Central memory CD8-positive, alpha-beta T cell (primary cell): ENCODE measurements at regions not wholly inside any gene's neighbourhood (a gene's known extent, or its start where the extent isn't known, plus 50 kb on each side); places are given as distances from the start of the nearest gene placed in this dataset.

Source experiments
- ATAC-seq: fragments of 150-1000 bp; cut with Tn5 transposase; replicated peaks from 2 replicates; pipeline ENCODE4 v1.10.0; 2022; ENCODE audit warnings: mild to moderate bottlenecking, moderate FRiP score, moderate number of reproducible peaks; ENCODE audit not compliant: poor library complexity, severe bottlenecking; ENCODE audit errors: extremely low read depth
- DNase-seq, 2 donors: peaks; one replicate each; pipeline ENCODE4 v3.0.0; 2021; ENCODE audit warnings: low spot score in 2 of 2
- H3K27ac Mint-ChIP-seq: one replicate; pipeline ENCODE4 v1.8.0; 2022; ENCODE audit warnings: low read depth, mild to moderate bottlenecking, moderate library complexity, mixed read lengths
- H3K27me3 Mint-ChIP-seq: one replicate; pipeline ENCODE4 v1.8.0; 2022; ENCODE audit warnings: mixed read lengths
- H3K36me3 Mint-ChIP-seq: one replicate; pipeline ENCODE4 v1.8.0; 2022; ENCODE audit warnings: mild to moderate bottlenecking, moderate library complexity, mixed read lengths; ENCODE audit not compliant: insufficient read depth
- H3K4me1 Mint-ChIP-seq: one replicate; pipeline ENCODE4 v1.8.0; 2022; ENCODE audit warnings: mixed read lengths
- H3K4me3 Mint-ChIP-seq: one replicate; pipeline ENCODE4 v1.8.0; 2022; ENCODE audit warnings: mild to moderate bottlenecking, moderate library complexity, mixed read lengths
- H3K9me3 Mint-ChIP-seq: one replicate; pipeline ENCODE4 v1.8.0; 2022; ENCODE audit warnings: mixed read lengths

GRCh38 chr22:48779661-48780596 is 1047.7 kb downstream of the BRD1 start:
- no peak overlapping the region for H3K4me3 Mint-ChIP-seq
- no peak overlapping the region for H3K27ac Mint-ChIP-seq
- peaks cover 17% of the 10 kb centered on the region for H3K27me3 Mint-ChIP-seq
- DNase-seq (no peak), ATAC-seq (no peak)
- peaks cover 2% of the 10 kb centered on the region for H3K36me3 Mint-ChIP-seq
- peaks cover 6% of the 10 kb centered on the region for H3K9me3 Mint-ChIP-seq
- H3K4me1 Mint-ChIP-seq = no peaks in the 10 kb centered on the region

GRCh38 chr22:48779211-48779643 is 1048.4 kb downstream of the BRD1 start:
- no peak for ATAC-seq
- Mint-ChIP-seq H3K4me3 (no peak overlapping the region), H3K27me3 (peaks cover 18% of the 10 kb centered on the region)

DNA sequence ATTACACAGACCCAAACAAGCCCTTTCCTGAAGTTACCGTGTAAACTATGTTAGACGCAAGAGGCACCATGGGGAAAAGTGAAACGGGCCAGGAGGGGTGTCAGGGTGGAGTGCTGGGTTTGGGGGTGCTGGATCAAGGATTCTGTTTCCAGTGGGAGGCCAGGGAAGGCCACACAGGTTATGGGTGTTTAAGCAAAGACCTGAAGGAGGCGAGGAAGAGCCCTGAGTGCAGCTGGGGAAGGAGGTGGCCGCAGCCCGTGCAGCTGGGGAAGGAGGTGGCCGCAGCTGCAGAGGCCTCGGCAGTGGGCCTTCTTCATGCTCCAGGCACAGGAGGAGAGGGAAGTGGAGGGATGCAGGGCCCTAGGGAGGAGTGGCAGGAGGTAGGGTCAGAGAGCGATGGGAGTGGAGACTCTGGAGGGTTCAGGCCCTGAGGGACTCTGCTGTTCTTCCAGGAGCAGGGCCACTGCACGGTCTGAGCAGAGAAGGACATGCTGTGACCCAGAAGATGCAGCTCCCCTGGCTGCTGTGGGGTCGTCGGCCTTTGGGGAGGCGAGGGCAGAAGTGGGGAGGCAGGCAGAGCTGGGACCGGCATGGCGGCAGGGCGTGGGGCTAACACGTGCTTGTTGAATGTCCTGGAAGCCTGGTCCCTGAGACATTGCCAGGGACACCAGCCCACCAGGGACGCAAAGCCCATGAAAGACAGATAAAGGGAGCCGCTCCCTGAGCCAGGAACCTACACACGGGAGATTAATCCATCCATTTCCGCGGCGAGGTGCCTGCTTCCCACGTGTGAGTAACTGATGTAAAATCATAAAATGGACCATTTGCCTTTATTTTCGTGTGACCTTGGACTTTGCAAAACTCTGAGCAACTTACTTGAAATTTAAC is 1049.1 kb downstream of the BRD1 start:
- Mint-ChIP-seq H3K9me3 (peaks cover 6% of the 10 kb centered on the region), H3K27me3 (peaks cover 25% of the 10 kb centered on the region), H3K4me3 (no peak overlapping the region), H3K36me3 (peaks cover 2% of the 10 kb centered on the region), H3K4me1 (no peaks in the 10 kb centered on the region), H3K27ac (no peak overlapping the region)
- ATAC-seq (no peak), DNase-seq (no peak)

More at GRCh38 chr22:48779211-48779643, 1048.4 kb downstream of the BRD1 start:
- DNase-seq = no peak
- no peaks in the 10 kb centered on the region for H3K4me1 Mint-ChIP-seq
- peaks cover 6% of the 10 kb centered on the region for H3K9me3 Mint-ChIP-seq
- H3K27ac Mint-ChIP-seq = no peak overlapping the region
- peaks cover 2% of the 10 kb centered on the region for H3K36me3 Mint-ChIP-seq

- no peak for ATAC-seq
- Mint-ChIP-seq H3K4me3 (no peak overlapping the region), H3K27me3 (peaks cover 17% of the 10 kb centered on the region)
Observed at GRCh38 chr22:48772286-48772907, 1055.3 kb downstream of the BRD1 start.

DNA sequence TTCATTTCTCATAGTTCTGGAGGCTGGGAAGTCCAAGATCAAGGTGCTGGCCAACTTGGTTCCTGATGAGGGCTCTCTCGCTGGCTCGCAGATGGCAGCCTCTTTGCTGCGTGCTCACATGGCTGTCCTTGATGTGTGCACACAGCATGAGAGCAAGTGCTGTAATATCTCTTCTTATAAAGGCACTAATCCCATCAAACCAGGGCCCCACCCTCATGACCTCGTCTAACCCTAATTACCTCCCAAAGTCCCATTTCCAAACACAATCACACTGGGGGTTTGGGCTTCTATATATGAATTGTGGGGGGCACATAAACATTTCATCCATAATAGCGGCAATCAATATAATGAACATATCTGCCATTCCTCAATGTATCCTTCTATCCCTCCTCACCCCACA is 1062.1 kb downstream of the BRD1 start:
- DNase-seq = no peak
- Mint-ChIP-seq H3K9me3 (peaks cover 9% of the 10 kb centered on the region), H3K27ac (no peak overlapping the region), H3K27me3 (peaks cover 16% of the 10 kb centered on the region), H3K4me3 (no peak overlapping the region), H3K4me1 (no peaks in the 10 kb centered on the region), H3K36me3 (peaks cover 2% of the 10 kb centered on the region)
- ATAC-seq = no peak

More at GRCh38 chr22:48772286-48772907, 1055.3 kb downstream of the BRD1 start:
- DNase-seq = no peak
- Mint-ChIP-seq H3K4me1 (no peaks in the 10 kb centered on the region), H3K36me3 (peaks cover 2% of the 10 kb centered on the region), H3K9me3 (peaks cover 11% of the 10 kb centered on the region), H3K27ac (no peak overlapping the region)

GRCh38 chr22:48761546-48761945 is 1066.1 kb downstream of the BRD1 start:
- no peak for ATAC-seq
- H3K4me3 Mint-ChIP-seq = no peak overlapping the region
- peaks cover 2% of the 10 kb centered on the region for H3K36me3 Mint-ChIP-seq
- no peaks in the 10 kb centered on the region for H3K4me1 Mint-ChIP-seq
- H3K9me3 Mint-ChIP-seq = peaks cover 4% of the 10 kb centered on the region
- DNase-seq = peak; percentile 1 to 2
- no peak overlapping the region for H3K27ac Mint-ChIP-seq
- peaks cover 29% of the 10 kb centered on the region for H3K27me3 Mint-ChIP-seq

- H3K27ac Mint-ChIP-seq = no peak overlapping the region
- no peaks in the 10 kb centered on the region for H3K4me1 Mint-ChIP-seq
- no peak for ATAC-seq
- H3K9me3 Mint-ChIP-seq = peaks cover 2% of the 10 kb centered on the region
- no peak overlapping the region for H3K4me3 Mint-ChIP-seq
- H3K27me3 Mint-ChIP-seq = peaks cover 37% of the 10 kb centered on the region
- DNase-seq = peak; percentile 2 to 8
- peaks cover 4% of the 10 kb centered on the region for H3K36me3 Mint-ChIP-seq
Observed at GRCh38 chr22:48760481-48761390, 1066.9 kb downstream of the BRD1 start.

- H3K4me1 Mint-ChIP-seq = no peaks in the 10 kb centered on the region
- ATAC-seq = no peak
- no peaks in the 10 kb centered on the region for H3K9me3 Mint-ChIP-seq
- no peak overlapping the region for H3K27ac Mint-ChIP-seq
- H3K27me3 Mint-ChIP-seq = peaks cover 37% of the 10 kb centered on the region
- no peak overlapping the region for H3K4me3 Mint-ChIP-seq
- peak in 1 of 2 donors; percentile 3 for DNase-seq
- peaks cover 4% of the 10 kb centered on the region for H3K36me3 Mint-ChIP-seq
Observed at GRCh38 chr22:48758881-48759875, 1068.5 kb downstream of the BRD1 start.

DNA sequence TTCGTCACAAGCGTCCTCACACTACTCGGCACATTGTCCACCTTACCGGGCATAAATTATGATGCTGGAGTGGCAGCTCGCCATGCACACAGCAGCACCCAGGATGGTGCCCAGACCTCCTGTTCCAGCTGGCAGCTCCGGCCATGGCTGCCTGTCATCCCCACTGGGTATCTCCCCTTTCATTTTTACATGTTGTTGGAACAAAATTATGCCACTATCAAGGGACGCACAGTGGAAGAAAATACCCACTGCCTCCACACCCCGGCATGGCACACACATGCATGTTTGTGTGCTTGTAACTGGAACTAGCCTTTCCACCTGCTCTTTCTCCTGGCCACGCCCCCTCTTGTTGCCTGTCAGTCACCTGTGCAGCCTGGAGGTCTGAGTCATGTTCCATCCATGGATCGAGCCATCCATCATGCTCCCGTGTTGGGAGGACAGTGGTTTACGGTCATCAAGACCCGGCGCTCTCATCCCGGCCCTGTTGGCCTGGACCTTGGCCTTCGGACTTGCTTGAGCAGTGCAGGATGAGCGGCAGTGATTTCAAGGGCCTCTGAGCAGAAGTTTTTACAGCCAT is 1069.6 kb downstream of the BRD1 start:
- H3K4me3 Mint-ChIP-seq = no peak overlapping the region
- no peak overlapping the region for H3K27ac Mint-ChIP-seq
- ATAC-seq (no peak), DNase-seq (peak; percentile 1 to 9)
- H3K27me3 Mint-ChIP-seq = peaks cover 37% of the 10 kb centered on the region
- H3K36me3 Mint-ChIP-seq = peaks cover 4% of the 10 kb centered on the region
- no peaks in the 10 kb centered on the region for H3K4me1 Mint-ChIP-seq
- H3K9me3 Mint-ChIP-seq = no peaks in the 10 kb centered on the region

DNA sequence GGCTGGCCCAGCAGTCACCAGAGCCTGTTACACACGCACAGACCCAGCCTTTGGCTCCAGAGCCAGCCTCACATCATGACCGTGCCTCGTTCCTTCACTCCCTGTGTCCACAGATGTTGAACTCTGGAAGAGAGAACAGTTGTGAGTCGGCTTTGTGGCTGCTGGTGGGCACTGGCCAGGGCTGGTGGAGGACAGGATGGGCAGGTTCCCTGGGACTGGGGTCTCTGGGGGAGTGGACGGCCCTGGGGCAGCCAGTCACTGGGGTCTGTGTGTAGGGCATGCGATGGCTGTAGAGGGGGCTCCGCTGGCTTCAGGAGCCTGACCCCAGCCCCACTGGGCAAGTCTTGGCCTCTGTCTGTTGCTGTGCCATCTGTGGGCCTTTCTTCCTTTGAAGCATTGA is 1070.1 kb downstream of the BRD1 start:
- H3K27me3 Mint-ChIP-seq = peaks cover 37% of the 10 kb centered on the region
- DNase-seq = peak; percentile 1 to 11
- H3K27ac Mint-ChIP-seq = no peak overlapping the region
- no peaks in the 10 kb centered on the region for H3K4me1 Mint-ChIP-seq
- no peak for ATAC-seq
- H3K36me3 Mint-ChIP-seq = peaks cover 4% of the 10 kb centered on the region
- no peaks in the 10 kb centered on the region for H3K9me3 Mint-ChIP-seq
- H3K4me3 Mint-ChIP-seq = no peak overlapping the region
